HepG2 (cell line): ENCODE measurements at regions not wholly inside any gene's neighbourhood (a gene's known extent, or its start where the extent isn't known, plus 50 kb on each side); places are given as distances from the start of the nearest gene placed in this dataset.

Experiments
- MTF2 ChIP-seq: sonication (generic); formaldehyde crosslinking; IDR thresholded peaks from 2 replicates; pipeline ENCODE4 v1.5.0; 2020; ENCODE audit warnings: missing genetic modification reagents, borderline replicate concordance
- NKX3-1 ChIP-seq: sonication (generic); formaldehyde crosslinking; IDR thresholded peaks from 2 replicates; pipeline ENCODE4 v1.5.0; 2020; ENCODE audit warnings: missing genetic modification reagents
- RBM22 ChIP-seq: fragments of 200-400 bp; formaldehyde crosslinking; optimal IDR thresholded peaks from 2 replicates; pipeline ENCODE3; 2017; ENCODE audit warnings: mild to moderate bottlenecking, low read length, moderate library complexity
- RXRB ChIP-seq: IDR thresholded peaks from 2 replicates; pipeline ENCODE4 v1.6.1; 2016; ENCODE audit warnings: borderline replicate concordance, missing genetic modification reagents, missing compliant biosample characterization
- TEAD2 ChIP-seq: sonication (generic); formaldehyde crosslinking; IDR thresholded peaks from 2 replicates; pipeline ENCODE4 v1.9.0; 2021; ENCODE audit warnings: missing genetic modification reagents
- TGIF2 ChIP-seq: IDR thresholded peaks from 2 replicates; pipeline ENCODE4 v1.6.1; 2016; ENCODE audit warnings: control low read depth, missing compliant biosample characterization
- ZNF264 ChIP-seq: sonication (generic); formaldehyde crosslinking; IDR thresholded peaks from 2 replicates; pipeline ENCODE4 v1.4.0; 2020; ENCODE audit warnings: missing genetic modification reagents
- ZNF432 ChIP-seq: sonication (generic); formaldehyde crosslinking; IDR thresholded peaks from 2 replicates; pipeline ENCODE4 v1.5.0; 2020; ENCODE audit warnings: missing genetic modification reagents, mild to moderate bottlenecking, borderline replicate concordance
- ZNF556 ChIP-seq: sonication (generic); formaldehyde crosslinking; IDR thresholded peaks from 2 replicates; pipeline ENCODE4 v1.4.0; 2020; ENCODE audit warnings: mild to moderate bottlenecking, missing genetic modification reagents, borderline replicate concordance
- ZNF557 ChIP-seq: sonication (generic); formaldehyde crosslinking; IDR thresholded peaks from 2 replicates; pipeline ENCODE4 v1.4.0; 2020; ENCODE audit warnings: missing genetic modification reagents
- ZNF558 ChIP-seq: sonication (generic); formaldehyde crosslinking; IDR thresholded peaks from 2 replicates; pipeline ENCODE4 v1.9.0; 2022; ENCODE audit warnings: mild to moderate bottlenecking, missing genetic modification reagents, borderline replicate concordance
- ZSCAN9 ChIP-seq: IDR thresholded peaks from 2 replicates; pipeline ENCODE4 v1.6.1; 2016; ENCODE audit warnings: borderline replicate concordance
- TF ChIP-seq, protein P1 (sequence below): sonication (generic); formaldehyde crosslinking; IDR thresholded peaks from 2 replicates; pipeline ENCODE4 v1.4.0; 2020; ENCODE audit warnings: missing genetic modification reagents, borderline replicate concordance
- TF ChIP-seq, protein P2 (sequence below): sonication (generic); formaldehyde crosslinking; IDR thresholded peaks from 2 replicates; pipeline ENCODE4 v1.4.0; 2020; ENCODE audit warnings: mild to moderate bottlenecking, missing genetic modification reagents
- TF ChIP-seq, protein P3 (sequence below): sonication (generic); formaldehyde crosslinking; IDR thresholded peaks from 2 replicates; pipeline ENCODE4 v1.5.1; 2020; ENCODE audit warnings: missing genetic modification reagents, mild to moderate bottlenecking, borderline replicate concordance
- TF ChIP-seq, protein P4 (sequence below): sonication (generic); formaldehyde crosslinking; IDR thresholded peaks from 2 replicates; pipeline ENCODE4 v1.5.1; 2020; ENCODE audit warnings: missing genetic modification reagents, mild to moderate bottlenecking, borderline replicate concordance

DNA sequence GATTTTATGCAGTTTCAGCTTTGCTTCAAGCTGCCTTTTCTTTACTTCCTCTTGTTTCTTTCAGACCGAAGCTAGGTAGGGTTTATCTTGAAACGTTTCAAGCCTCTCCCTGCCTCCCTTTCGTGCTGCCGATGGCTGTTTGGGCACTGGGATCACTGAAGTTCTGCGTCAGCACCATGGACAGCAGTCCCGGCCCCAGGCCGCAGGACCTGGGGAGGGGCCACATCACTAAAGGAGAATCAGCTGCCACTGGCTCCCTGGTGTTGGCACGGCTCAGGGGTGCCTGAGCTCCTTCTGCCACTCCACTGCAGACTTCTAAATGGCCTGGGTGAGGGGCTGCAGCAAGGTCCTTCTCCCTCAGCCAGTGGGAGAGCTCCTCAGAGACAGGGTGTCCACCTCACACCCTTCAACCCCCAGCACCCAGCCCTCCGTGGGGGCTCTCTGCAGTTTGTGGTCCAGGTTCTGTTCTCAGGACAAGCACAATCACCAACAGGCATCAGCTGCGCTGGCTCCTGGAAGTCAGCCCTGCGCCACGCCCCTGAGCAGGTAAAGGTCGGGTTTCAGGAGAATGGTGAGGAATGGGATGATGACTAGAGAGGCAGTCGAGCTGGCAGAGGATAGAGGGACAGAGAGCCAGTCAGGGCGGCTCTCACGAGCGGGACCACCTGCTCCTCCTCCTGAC lies 387.2 kb downstream of the TCERG1L start (continued):
- TF ChIP-seq, protein P1, sequence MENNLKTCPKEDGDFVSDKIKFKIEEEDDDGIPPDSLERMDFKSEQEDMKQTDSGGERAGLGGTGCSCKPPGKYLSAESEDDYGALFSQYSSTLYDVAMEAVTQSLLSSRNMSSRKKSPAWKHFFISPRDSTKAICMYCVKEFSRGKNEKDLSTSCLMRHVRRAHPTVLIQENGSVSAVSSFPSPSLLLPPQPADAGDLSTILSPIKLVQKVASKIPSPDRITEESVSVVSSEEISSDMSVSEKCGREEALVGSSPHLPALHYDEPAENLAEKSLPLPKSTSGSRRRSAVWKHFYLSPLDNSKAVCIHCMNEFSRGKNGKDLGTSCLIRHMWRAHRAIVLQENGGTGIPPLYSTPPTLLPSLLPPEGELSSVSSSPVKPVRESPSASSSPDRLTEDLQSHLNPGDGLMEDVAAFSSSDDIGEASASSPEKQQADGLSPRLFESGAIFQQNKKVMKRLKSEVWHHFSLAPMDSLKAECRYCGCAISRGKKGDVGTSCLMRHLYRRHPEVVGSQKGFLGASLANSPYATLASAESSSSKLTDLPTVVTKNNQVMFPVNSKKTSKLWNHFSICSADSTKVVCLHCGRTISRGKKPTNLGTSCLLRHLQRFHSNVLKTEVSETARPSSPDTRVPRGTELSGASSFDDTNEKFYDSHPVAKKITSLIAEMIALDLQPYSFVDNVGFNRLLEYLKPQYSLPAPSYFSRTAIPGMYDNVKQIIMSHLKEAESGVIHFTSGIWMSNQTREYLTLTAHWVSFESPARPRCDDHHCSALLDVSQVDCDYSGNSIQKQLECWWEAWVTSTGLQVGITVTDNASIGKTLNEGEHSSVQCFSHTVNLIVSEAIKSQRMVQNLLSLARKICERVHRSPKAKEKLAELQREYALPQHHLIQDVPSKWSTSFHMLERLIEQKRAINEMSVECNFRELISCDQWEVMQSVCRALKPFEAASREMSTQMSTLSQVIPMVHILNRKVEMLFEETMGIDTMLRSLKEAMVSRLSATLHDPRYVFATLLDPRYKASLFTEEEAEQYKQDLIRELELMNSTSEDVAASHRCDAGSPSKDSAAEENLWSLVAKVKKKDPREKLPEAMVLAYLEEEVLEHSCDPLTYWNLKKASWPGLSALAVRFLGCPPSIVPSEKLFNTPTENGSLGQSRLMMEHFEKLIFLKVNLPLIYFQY (CRISPR knock-in tag): 0 out of 2 replicates have a peak, but pooled peaks have one; percentile 48
- TF ChIP-seq NKX3-1 (CRISPR knock-in tag) (0 out of 2 replicates have a peak, but pooled peaks have one; percentile 27), ZNF556 (CRISPR knock-in tag) (no peak), TGIF2 (0 out of 2 replicates have a peak, but pooled peaks have one; percentile 29), ZNF557 (CRISPR knock-in tag) (0 out of 2 replicates have a peak, but pooled peaks have one; percentile 41), ZNF558 (CRISPR knock-in tag) (peak; percentile 42; the same call in 1 of the 2 replicates), ZNF432 (CRISPR knock-in tag) (no peak), MTF2 (CRISPR knock-in tag) (no peak), ZSCAN9 (CRISPR knock-in tag) (peak; percentile 80; the same call in 1 of the 2 replicates), ZNF264 (CRISPR knock-in tag) (0 out of 2 replicates have a peak, but pooled peaks have one; percentile 55), RBM22 (no peak), TEAD2 (CRISPR knock-in tag) (no peak), RXRB (CRISPR knock-in tag) (0 out of 2 replicates have a peak, but pooled peaks have one; percentile 13)
- TF ChIP-seq, protein P2, sequence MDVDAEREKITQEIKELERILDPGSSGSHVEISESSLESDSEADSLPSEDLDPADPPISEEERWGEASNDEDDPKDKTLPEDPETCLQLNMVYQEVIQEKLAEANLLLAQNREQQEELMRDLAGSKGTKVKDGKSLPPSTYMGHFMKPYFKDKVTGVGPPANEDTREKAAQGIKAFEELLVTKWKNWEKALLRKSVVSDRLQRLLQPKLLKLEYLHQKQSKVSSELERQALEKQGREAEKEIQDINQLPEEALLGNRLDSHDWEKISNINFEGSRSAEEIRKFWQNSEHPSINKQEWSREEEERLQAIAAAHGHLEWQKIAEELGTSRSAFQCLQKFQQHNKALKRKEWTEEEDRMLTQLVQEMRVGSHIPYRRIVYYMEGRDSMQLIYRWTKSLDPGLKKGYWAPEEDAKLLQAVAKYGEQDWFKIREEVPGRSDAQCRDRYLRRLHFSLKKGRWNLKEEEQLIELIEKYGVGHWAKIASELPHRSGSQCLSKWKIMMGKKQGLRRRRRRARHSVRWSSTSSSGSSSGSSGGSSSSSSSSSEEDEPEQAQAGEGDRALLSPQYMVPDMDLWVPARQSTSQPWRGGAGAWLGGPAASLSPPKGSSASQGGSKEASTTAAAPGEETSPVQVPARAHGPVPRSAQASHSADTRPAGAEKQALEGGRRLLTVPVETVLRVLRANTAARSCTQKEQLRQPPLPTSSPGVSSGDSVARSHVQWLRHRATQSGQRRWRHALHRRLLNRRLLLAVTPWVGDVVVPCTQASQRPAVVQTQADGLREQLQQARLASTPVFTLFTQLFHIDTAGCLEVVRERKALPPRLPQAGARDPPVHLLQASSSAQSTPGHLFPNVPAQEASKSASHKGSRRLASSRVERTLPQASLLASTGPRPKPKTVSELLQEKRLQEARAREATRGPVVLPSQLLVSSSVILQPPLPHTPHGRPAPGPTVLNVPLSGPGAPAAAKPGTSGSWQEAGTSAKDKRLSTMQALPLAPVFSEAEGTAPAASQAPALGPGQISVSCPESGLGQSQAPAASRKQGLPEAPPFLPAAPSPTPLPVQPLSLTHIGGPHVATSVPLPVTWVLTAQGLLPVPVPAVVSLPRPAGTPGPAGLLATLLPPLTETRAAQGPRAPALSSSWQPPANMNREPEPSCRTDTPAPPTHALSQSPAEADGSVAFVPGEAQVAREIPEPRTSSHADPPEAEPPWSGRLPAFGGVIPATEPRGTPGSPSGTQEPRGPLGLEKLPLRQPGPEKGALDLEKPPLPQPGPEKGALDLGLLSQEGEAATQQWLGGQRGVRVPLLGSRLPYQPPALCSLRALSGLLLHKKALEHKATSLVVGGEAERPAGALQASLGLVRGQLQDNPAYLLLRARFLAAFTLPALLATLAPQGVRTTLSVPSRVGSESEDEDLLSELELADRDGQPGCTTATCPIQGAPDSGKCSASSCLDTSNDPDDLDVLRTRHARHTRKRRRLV (CRISPR knock-in tag): no peak
- TF ChIP-seq, protein P3, sequence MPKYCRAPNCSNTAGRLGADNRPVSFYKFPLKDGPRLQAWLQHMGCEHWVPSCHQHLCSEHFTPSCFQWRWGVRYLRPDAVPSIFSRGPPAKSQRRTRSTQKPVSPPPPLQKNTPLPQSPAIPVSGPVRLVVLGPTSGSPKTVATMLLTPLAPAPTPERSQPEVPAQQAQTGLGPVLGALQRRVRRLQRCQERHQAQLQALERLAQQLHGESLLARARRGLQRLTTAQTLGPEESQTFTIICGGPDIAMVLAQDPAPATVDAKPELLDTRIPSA: no peak
- TF ChIP-seq, protein P4, sequence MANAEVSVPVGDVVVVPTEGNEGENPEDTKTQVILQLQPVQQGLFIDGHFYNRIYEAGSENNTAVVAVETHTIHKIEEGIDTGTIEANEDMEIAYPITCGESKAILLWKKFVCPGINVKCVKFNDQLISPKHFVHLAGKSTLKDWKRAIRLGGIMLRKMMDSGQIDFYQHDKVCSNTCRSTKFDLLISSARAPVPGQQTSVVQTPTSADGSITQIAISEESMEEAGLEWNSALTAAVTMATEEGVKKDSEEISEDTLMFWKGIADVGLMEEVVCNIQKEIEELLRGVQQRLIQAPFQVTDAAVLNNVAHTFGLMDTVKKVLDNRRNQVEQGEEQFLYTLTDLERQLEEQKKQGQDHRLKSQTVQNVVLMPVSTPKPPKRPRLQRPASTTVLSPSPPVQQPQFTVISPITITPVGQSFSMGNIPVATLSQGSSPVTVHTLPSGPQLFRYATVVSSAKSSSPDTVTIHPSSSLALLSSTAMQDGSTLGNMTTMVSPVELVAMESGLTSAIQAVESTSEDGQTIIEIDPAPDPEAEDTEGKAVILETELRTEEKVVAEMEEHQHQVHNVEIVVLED (CRISPR knock-in tag): no peak
